GM11168 (cell line): ENCODE measurements at regions not wholly inside any gene's neighbourhood (a gene's known extent, or its start where the extent isn't known, plus 50 kb on each side); places are given as distances from the start of the nearest gene placed in this dataset.

Experiments used
- in situ Hi-C: fragments of 300-500 bp; cut with MboI; formaldehyde crosslinking; loops from one replicate; pipeline ENCODE4 v1.12.0; 2022; ENCODE audit warnings: low sequenced_read_pairs; ENCODE audit not compliant: unreplicated experiment

- in situ Hi-C loops = no loop called here
Observed at GRCh38 chr1:105632342-105633196, 1423.9 kb upstream of the PRMT6 start.

- in situ Hi-C loops = no loop called here
Observed at GRCh38 chr1:105636052-105636451, 1420.4 kb upstream of the PRMT6 start.

- in situ Hi-C loops = no loop called here
Observed at GRCh38 chr1:105641407-105641806, 1415.1 kb upstream of the PRMT6 start.

GRCh38 chr1:105652109-105652508, 1404.4 kb upstream of the PRMT6 start:
- in situ Hi-C loops = no loop called here

GRCh38 chr1:105655032-105655431, 1401.4 kb upstream of the PRMT6 start:
- in situ Hi-C loops = no loop called here

GRCh38 chr1:105664495-105664894, 1392.0 kb upstream of the PRMT6 start:
- in situ Hi-C loops = no loop called here

GRCh38 chr1:105678334-105678733, 1378.1 kb upstream of the PRMT6 start:
- in situ Hi-C loops = no loop called here

GRCh38 chr1:105684714-105685113, 1371.8 kb upstream of the PRMT6 start:
- in situ Hi-C loops = no loop called here

GRCh38 chr1:105686026-105686425, 1370.4 kb upstream of the PRMT6 start:
- in situ Hi-C loops = no loop called here

GRCh38 chr1:105686874-105687690, 1369.4 kb upstream of the PRMT6 start:
- in situ Hi-C loops = no loop called here

- in situ Hi-C loops = no loop called here
Observed at GRCh38 chr1:105700723-105701122, 1355.8 kb upstream of the PRMT6 start.

GRCh38 chr1:105724286-105724685, 1332.2 kb upstream of the PRMT6 start:
- in situ Hi-C loops = no loop called here

GRCh38 chr1:105730701-105731100, 1325.8 kb upstream of the PRMT6 start:
- in situ Hi-C loops = no loop called here

- in situ Hi-C loops = no loop called here
Observed at GRCh38 chr1:105736349-105736748, 1320.1 kb upstream of the PRMT6 start.

- in situ Hi-C loops = no loop called here
Observed at GRCh38 chr1:105779727-105780126, 1276.7 kb upstream of the PRMT6 start.

GRCh38 chr1:105785021-105785420, 1271.5 kb upstream of the PRMT6 start:
- in situ Hi-C loops = no loop called here

- in situ Hi-C loops = no loop called here
Observed at GRCh38 chr1:105793536-105794146, 1262.8 kb upstream of the PRMT6 start.

GRCh38 chr1:105795741-105796140, 1260.7 kb upstream of the PRMT6 start:
- in situ Hi-C loops = no loop called here

- in situ Hi-C loops = no loop called here
Observed at GRCh38 chr1:105830571-105831146, 1225.8 kb upstream of the PRMT6 start.

GRCh38 chr1:105838071-105838470, 1218.4 kb upstream of the PRMT6 start:
- in situ Hi-C loops = no loop called here

- in situ Hi-C loops = no loop called here
Observed at GRCh38 chr1:105865546-105865945, 1190.9 kb upstream of the PRMT6 start.
